Endothelial cell of hepatic sinusoid (primary cell): ENCODE measurements at regions not wholly inside any gene's neighbourhood (a gene's known extent, or its start where the extent isn't known, plus 50 kb on each side); places are given as distances from the start of the nearest gene placed in this dataset.

Source experiments
- in situ Hi-C: cut with HindIII; loops from 2 replicates; pipeline ENCODE4 v1.10.0; 2017; ENCODE audit warnings: low sequenced_read_pairs

DNA sequence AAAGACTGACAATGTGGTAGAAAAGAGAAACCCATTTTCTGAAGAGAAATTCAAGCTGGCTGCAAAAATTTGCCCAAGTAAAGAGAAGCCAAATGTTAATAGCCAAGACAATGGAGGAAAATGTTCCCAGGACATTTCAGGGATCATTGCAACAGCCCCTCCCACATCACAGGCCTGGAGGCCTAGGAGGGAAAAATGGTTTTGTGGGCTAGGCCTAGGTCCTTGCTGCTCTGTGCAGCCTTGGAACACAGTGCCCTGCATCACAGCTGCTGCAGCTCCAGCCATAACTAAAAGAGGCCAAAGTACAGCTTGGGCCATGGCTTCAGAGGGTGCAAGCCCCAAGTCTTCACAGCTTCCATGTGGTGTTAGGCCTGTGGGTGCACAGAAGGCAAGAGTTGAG is 332.4 kb upstream of the LRIG3 start:
- in situ Hi-C loops: no loop called here

DNA sequence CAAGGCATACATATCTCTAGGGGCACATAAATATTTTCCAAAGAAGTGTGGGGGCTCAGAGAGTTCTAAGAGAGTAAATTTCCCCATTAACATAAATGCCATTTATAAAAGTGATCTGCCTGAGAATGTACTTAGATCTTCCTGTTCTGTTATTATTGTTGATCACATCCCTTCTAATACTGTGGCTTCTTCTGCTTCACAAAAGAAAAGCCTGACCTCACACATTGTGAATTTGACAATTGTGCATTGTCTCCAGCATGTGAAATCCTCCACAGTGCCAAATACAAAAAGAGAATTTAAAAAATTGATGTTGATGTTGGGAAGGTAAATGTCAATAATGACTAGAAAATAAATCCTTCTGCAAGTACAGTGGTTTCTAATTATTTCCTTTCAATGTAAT is 330.5 kb upstream of the LRIG3 start:
- in situ Hi-C loops: no loop called here

DNA sequence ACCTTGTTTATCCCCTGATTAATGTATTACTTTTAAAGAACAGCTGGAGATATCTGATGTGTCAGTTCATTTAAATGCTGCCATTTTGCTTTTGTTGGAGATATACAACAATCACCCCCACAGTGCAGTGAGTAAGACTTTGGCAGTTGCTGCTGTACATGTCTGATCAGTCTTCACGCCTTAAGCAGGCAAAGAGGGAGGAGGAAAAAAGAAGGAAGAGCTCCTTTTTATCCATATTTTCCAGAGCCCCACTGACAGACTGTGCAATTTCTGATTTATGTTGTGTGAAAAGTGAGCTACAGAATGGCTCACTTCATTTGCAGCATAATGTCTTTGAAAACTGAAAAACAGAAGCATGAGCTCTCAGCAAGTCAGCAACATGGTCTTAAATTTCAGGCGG is 319.7 kb upstream of the LRIG3 start:
- in situ Hi-C loops: no loop called here

DNA sequence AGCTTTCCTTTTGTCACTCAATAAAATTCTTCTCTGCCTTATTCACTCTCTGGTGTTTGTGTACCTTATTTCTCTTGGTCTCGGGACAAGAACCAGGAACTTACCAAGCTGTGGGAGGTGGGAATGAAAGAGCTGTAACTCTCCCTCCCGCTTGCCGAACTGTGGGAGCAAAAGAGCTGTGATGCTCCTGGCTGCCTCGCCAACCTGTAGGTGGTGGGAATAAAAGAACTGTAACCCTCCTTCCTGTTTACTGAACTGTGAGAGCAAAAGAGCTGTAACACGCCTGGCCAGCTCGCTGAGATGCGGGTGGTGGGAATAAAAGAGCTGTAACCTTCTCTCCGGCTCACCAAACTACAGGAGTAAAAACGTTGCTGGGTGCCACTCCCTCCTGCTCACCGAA is 314.1 kb upstream of the LRIG3 start:
- in situ Hi-C loops: no loop called here

DNA sequence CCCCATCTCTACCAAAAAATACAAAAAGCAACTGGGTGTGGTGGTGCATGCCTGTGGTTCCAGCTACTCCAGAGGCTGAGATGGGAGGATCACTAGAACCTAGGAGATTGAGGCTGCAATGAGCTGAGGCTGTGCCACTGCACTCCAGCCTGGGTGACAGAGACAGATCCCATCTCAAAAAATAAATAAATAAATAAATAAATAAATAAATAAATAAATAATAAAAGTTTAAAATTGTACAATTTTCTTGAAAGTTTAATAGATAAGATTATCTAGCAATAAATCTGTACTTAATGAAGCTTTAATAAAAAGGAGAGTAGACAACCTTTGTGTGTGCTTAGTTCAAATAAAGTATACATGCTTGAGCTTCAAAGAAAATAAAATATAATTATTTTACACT is 310.0 kb upstream of the LRIG3 start:
- in situ Hi-C loops: no loop called here

DNA sequence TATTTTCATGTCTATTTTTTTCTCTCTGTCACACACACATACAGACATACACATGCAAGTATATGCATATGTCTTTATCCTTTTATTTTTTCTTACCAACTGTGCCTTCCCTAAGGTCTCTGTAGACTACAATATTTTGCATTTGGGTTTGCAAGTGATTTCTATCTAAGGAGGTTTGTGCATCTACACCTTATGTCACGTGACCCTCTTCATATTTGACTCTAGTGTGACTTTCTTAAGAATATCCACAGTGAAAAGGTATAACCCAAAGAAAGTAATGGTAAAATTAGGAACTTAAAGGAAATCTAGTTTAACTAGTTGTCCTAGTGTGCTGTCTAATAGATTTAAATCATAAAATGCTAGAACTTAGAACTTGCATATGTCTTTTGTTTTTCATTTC is 298.8 kb upstream of the LRIG3 start:
- in situ Hi-C loops: no loop called here

DNA sequence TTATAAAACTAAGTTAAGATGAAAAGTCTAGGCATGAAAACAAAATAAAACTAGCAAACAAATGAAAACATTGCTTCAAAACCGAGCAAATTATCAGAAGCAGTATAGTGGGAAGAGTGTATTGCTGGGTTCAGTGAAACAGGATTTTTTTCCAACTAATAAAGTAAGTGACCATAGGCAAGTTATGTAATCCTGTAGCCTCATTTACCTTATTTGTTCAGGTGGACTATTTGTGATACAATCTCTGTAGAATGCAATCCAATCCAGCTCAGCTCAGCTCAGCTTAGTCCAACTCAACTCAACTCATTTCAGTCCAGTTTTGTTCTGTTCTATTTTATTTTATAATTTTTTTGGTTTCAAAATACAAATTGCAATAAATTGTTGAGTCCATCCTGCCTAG is 276.7 kb upstream of the LRIG3 start:
- in situ Hi-C loops: no loop called here

DNA sequence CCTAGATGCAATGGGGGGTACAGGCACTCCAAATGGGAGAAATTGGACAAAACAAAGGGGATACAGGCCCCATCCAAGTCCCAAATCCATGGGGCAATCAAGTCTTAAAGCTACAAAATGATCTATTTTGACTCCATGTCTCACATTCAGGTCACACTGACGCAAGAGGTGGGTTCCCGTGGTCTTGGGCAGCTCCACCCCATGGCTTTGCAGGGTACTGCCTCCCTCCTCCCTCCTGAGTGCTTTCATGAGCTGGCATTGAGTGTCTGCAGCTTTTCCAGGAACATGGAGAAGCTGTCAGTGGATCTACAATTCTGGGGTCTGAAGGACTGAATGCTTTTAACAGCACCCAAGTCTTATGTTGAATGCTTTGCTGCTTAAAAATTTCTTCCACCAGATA is 274.5 kb upstream of the LRIG3 start:
- in situ Hi-C loops: no loop called here

DNA sequence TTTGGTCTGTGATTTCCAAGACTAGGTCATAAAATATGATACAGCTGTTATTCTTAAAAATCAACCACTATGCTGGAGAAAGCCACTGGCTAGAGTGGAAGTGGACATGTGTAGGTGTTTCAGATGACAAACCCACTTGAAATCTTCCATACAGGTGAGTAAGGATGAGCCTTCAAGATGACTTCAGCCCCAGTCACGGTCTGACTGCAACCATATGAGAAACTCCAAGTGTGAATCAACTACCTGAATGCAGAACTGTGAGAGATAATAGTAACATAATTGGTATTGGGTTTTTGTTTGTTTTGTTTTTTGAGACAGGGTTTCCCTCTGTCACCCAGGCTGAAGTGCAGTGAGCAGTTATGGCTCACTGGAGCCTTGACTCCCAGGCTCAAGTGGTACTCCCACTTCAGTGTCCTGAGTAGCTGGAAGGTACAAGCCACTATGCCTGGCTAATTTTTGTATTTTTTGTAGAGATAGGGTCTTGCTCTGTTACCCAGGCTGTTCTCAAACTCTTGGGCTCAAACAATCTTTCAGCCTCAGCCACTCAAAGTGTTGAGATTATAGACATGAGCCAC is 273.3 kb upstream of the LRIG3 start:
- in situ Hi-C loops: no loop called here

DNA sequence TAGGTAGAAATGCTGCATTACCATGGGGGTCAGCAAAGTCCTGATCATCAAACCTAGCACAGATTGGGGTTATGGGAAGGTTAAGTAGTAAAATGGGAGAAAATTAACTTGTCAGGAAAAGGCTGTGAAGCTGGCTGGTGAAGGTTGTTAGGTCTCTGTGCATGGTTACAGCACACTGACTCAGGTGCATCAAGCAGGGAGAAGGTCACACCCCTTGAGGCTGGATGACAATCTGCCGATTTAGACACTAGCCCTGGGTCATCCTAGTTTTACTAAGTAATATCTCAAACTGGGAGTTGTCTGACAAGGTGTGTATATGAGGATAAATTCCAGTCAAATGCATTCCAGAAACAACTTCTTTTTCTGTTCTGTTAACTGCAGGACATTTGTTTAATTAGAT is 271.1 kb upstream of the LRIG3 start:
- in situ Hi-C loops: no loop called here

DNA sequence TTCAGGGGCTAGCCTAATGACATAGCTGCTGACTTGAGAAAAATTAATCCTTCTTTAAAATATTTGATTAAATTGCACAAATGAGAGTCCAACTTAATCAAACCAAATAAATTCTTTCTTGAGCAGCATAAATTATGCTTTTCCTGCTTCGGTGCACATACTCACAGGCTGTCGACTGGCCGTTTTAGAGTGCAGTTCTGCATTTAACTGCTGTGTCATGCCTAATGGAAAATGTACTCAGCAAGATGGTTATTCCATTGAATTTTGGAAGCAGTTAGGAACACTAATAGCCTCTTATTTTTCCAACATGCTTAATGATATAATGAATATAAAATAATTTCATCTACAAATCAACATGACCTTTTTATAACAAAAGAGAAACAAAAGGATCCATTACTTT is 266.1 kb upstream of the LRIG3 start:
- in situ Hi-C loops: no loop called here

DNA sequence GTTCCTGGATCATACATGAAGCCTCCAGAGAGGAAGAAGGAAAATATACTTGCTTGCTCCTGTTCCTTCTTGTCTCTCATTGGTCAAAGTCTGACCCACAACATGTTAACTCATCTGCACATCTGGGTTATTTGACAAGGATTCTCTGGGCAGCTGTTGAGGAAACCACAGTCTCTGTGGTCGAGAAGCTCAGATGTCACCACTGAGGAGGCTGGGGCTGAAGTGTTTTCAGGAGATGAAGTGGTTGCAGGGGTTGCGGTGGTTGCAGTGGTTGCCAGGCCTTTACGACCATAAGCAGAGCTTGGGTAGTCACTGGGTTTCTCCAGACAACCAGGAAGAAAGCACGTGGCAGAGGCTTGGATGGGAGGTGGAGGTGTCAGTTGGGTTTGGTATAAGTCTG is 265.0 kb upstream of the LRIG3 start:
- in situ Hi-C loops: no loop called here

DNA sequence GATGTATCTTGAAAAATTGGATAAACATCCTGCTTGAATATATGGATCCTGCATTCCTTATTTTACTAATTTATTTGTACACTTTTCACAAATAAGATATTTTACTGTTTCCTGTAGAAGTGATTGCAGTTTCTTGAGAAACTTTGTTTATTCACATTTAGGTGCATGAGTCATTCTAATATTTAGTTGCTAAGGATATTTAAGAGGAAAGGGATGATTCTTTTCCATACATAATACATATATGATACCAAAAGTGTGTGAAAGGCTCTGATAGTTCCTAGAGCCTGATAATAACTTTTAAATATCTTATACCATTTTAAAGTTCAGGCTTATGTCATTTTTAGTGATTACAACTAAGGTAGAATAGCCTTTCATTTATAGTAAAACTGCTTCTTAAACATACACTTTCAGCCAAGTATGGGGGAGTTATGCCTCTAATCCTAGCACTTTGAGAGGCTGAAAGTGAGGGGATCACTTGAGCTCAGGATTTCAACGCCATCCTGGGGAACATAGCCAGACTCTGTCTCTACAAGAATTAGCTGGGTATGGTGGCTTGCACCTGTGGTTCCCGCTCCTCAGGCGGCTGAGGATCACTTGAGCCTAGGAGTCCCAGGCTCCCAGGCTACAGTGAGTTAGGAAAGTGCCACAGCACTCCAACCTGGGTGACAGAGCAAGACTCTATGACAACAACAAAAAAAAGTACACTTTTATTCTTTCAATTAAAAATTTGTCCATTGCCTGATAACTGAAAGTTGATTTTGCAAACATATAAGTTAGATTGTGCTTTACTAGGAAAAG is 262.6 kb upstream of the LRIG3 start:
- in situ Hi-C loops: no loop called here

DNA sequence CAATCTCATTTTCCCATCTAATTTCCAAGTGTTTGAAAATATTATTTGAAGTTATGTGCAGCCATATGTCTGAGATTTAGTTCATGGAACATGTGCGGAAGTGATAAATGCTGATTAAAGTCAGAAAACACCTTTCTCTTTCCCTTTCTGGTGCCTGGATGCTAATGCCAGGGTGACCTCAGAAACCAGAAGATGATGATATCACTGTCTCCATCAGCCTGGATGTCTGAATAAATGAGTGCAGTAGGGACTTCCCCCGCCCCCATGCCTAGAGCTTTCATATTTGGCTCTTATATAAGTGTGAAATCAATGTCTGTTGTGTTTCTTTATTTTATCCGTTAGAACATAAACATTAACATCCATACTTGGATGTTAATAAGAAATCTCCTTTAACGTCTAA is 261.9 kb upstream of the LRIG3 start:
- in situ Hi-C loops: no loop called here

DNA sequence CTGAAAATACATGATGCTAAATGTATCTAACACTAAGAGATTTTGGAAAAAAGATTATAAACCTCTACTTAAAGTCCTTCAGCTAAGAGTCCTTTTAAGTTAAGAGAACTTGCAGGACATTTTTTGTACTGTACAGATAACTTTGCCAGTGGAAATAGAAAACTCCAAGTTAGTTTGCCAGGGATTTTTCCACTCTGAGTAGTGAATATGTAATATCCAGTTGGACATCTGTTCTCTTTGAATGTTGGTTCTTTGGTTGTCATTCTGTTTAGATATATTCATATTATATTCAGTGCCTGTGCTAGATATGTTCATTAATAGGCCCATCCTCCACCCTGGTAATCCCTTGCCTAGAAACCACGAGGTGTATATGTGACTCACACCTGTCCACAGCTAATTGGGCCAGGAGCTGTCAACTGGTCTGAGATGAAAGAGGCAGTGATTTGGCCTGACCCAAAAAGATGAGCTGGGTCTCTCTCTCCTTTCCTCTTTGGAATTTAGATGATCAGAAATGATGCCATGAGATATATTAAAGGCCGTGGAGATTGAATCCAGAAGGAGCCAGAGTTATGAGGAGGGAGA is 261.0 kb upstream of the LRIG3 start:
- in situ Hi-C loops: no loop called here

DNA sequence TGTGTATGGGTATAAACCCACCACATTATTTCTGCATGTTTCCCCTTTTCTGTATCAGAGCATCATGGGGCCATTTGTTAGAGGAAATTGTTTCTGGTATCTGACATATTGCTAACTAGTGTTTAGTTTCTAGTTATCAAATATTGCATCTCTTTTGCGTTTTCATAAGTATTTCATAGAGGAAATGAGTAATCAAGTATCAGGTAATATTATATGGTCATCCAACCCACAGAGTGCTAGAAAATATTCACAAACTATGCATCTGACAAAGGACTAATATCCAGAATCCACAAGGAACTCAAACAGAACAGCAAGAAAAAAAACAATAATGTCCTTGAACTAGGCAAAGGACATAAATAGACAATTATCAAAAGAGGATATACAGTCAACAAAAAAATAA is 258.9 kb upstream of the LRIG3 start:
- in situ Hi-C loops: no loop called here

DNA sequence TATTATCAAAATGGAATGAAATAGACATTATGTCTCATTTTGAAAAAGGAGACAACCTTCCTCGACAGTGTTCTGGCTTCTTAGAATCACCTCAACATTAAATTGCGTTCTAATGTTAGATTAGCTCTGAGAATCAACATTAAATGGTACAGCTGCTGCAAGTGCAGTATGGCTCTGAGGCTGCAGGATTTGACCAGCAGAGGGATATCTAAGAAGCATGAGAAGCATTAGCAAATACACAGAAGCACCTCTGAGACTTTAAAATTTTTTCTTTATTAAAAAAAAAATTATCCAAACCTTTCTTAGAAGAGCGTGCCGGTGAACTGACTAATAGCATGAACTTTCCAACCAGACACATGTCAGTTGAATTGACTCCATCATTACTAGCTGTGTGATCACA is 253.4 kb upstream of the LRIG3 start:
- in situ Hi-C loops: no loop called here

DNA sequence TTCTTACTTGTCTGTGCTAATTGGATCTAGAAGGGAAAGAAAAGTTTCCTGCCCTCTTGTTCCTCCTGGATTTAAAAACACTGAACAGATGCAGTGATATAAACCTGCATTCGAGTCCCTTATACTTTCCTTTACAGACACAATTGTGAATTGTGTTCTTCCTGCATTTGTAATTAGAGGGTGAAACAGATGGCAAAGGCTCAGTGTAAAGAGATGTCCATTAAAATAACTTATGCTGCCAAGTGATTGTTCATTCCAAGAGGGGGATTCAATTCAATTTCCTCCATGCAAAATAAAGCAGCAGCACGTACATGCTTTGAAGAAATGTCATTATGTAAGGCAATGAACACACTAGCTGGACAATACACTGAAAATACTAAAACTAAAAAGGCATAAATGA is 248.3 kb upstream of the LRIG3 start:
- in situ Hi-C loops: no loop called here

DNA sequence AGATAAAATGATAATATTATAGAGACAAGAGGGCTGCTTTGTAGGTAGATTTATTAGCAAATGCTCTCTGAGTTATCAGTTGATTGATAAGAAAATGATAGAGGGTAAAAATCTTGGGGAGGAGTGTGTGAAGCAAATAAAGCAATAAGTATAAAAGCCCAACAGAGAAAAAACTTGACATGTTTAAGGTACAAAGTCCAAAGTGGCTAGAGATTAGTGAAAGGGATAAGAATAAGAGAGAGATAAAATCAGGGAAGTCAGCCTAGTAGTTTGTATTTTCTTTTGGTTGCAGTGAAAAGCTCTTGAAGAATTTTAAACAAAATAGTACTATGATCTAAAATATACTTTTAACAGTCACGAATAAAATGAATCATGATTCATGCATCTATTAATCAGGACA is 246.2 kb upstream of the LRIG3 start:
- in situ Hi-C loops: no loop called here

DNA sequence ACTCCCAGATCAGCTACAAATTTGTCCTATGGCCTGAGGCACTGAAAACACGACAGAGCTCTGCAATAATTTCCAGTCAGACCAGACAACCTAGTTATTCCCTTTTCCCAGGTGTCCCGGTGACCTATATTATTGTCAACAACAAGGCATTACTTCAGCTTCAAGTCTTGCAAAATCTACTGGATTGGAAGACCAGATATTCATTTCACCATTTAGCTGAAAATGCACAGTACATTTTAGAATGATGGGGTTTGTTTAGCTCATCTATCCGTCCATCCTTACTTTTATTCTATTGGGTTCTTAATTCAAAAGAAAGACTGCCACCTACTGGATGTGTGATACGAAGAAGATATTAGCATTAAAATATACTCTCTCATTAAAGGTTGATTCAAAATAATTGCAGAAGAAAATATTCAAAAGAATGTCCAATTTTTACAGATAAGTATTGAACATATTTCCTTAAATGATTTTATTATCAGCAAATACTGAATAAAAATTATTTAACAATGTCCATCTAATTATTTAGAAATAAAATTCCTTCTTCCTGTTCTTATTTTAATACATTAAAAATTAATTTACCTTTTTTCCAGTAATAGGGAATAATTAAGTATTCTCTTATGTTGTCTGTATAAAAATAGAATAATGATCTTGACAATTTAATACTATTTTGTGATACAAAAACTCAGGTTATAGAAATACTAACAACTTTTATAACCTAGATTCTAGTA is 244.9 kb upstream of the LRIG3 start:
- in situ Hi-C loops: no loop called here

DNA sequence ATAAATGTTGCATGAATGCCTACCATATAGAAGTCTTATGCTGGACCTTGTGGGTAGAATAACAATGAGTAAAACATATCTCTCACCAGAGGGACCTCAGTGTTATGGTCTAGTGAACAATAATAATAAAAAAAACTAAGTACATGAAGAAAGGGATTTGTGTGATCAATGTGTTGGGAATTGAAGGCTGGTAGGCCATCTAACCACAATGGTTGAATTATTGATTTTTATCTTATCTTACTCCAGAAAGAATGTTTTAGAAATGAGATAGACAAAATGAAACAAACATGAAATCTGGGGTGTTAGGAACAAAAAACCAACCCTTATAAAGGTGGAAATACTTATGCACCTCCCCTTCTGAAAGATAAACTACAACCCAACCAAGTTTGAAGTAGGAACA is 243.9 kb upstream of the LRIG3 start:
- in situ Hi-C loops: no loop called here

DNA sequence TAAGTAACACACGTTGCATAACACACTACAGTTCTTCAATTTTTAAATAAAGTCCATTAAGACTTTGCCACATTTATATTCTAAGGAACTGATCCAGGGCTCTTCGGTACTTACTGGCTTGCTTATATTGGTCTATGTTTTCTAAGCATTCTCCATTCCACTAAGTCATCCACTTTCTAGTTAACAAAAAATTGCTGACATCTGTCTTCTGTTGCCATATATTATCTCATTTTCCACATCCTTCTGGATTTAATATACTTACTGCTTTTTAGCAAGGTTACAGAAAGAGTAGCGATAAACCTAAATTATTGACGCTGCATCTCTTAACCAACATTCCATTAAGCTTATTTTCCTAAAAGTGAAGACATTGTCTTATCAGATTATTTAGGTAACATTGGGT is 238.4 kb upstream of the LRIG3 start:
- in situ Hi-C loops: no loop called here
